ENCODE measurements at regions not wholly inside any gene's neighbourhood (a gene's known extent, or its start where the extent isn't known, plus 50 kb on each side); places are given as distances from the start of the nearest gene placed in this dataset.

GRCh38 chr7:34390103-34390502 is 267.9 kb upstream of the NPSR1 start:
- H3K4me3 ChIP-seq: no peak overlapping the region
- DNase-seq (no peak), ATAC-seq (no peak)
- no peak overlapping the region for H3K27ac ChIP-seq
- intact Hi-C loops (cut with DNase I): no loop called here
- no peaks in the 10 kb centered on the region for H3K4me1 ChIP-seq
- WGBS, 2 donors: 71 to 92% methylated on average over 1 of the region's 1 CpG
- H3K36me3 ChIP-seq: no peaks in the 10 kb centered on the region
- H3K9me3 ChIP-seq: no peaks in the 10 kb centered on the region
- no peaks in the 10 kb centered on the region for H3K27me3 ChIP-seq
- TF ChIP-seq CTCF (IDR thresholded peaks at IDR 0.05): no peak

GRCh38 chr7:34392972-34393371 is 265.0 kb upstream of the NPSR1 start:
- intact Hi-C loops (cut with DNase I): no loop called here
- TF ChIP-seq CTCF (IDR thresholded peaks at IDR 0.05): no peak
- ATAC-seq: no peak

GRCh38 chr7:34396437-34397064 is 261.5 kb upstream of the NPSR1 start:
- peaks cover 0 to 3% (median 0%) of the 10 kb centered on the region in 11 donors for H3K9me3 ChIP-seq
- 71 to 86% methylated on average over 2 of the region's 2 CpGs for WGBS, 2 donors
- ATAC-seq (no peak), DNase-seq (no peak)
- intact Hi-C loops (cut with DNase I): no loop called here
- H3K36me3 ChIP-seq: no peaks in the 10 kb centered on the region
- H3K27me3 ChIP-seq: no peaks in the 10 kb centered on the region
- no peak for TF ChIP-seq CTCF (IDR thresholded peaks at IDR 0.05)
- H3K27ac ChIP-seq: no peak overlapping the region
- H3K4me3 ChIP-seq: no peak overlapping the region
- H3K4me1 ChIP-seq: no peaks in the 10 kb centered on the region

More at GRCh38 chr7:34392972-34393371, 265.0 kb upstream of the NPSR1 start:
- Histone ChIP-seq H3K4me1 (no peaks in the 10 kb centered on the region), H3K36me3 (no peaks in the 10 kb centered on the region), H3K27ac (no peak overlapping the region), H3K4me3 (no peak overlapping the region), H3K27me3 (no peaks in the 10 kb centered on the region), H3K9me3 (no peaks in the 10 kb centered on the region)
- no peak for DNase-seq

DNA sequence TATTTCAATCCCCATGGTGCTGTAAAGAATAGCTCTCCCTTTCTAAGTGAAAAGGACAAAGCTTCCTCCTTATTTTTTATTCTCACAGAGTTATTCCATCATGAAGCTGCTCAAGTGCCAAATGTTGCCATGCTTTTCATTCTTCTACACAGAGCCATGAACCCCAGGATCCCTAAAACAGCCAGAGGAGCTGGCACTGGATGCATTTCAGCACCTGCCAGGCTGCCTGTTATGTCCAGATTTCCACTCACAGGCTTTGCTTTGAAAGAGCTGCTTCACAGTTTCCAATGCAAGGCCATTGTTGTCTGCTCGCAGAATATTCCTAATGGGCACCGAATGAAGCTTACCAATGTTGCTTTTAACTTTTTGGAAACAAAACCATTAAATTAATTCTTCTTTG is 256.2 kb upstream of the NPSR1 start:
- intact Hi-C loops (cut with DNase I): no loop called here
- H3K27me3 ChIP-seq: no peaks in the 10 kb centered on the region
- no peak overlapping the region for H3K27ac ChIP-seq
- no peak overlapping the region for H3K4me3 ChIP-seq
- no peak for DNase-seq
- TF ChIP-seq CTCF (IDR thresholded peaks at IDR 0.05): no peak
- no peak for ATAC-seq
- 85 to 92% methylated on average over 2 of the region's 2 CpGs for WGBS, 2 donors
- H3K9me3 ChIP-seq: peaks cover 0 to 3% (median 0%) of the 10 kb centered on the region in 11 donors
- no peaks in the 10 kb centered on the region for H3K36me3 ChIP-seq
- H3K4me1 ChIP-seq: no peaks in the 10 kb centered on the region

All from heart right ventricle (tissue), 16 donors.